D721Med (cell line): ENCODE measurements at regions not wholly inside any gene's neighbourhood (a gene's known extent, or its start where the extent isn't known, plus 50 kb on each side); places are given as distances from the start of the nearest gene placed in this dataset.

ENCODE experiments used
- DNase-seq: peaks from one replicate; pipeline ENCODE4 v3.0.0; 2011; ENCODE audit warnings: low spot score; ENCODE audit not compliant: insufficient read length
- FAIRE-seq: peaks from 2 replicates; lab custom pipeline; 2011; peaks lifted over from hg19 to GRCh38; lab: Jason Lieb, UNC
- TF ChIP-seq, protein P1 (sequence below): IDR thresholded peaks from 2 replicates; pipeline ENCODE4 v1.5.1; 2012; ENCODE audit warnings: mild to moderate bottlenecking, control low read depth; ENCODE audit not compliant: insufficient read depth; ENCODE audit errors: missing control alignments

DNA sequence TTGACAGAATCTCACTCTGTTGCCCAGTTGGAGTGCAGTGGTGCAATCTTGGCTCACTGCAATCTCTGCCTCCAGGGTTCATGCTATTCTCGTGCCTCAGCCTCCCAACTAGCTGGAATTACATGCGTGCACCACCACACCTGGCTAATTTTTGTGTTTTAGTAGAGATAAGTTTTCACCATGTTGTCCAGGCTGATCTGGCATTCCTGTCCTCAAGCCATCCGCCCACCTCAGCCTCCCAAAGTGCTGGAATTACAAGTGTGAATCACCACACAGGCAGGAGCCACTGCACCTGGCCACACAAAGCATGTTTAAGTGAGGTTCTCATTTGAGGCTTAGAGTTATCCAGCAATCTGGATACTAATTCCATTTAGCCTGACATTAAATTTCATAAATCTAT is 180.9 kb upstream of the GRID2 start:
- TF ChIP-seq, protein P1, sequence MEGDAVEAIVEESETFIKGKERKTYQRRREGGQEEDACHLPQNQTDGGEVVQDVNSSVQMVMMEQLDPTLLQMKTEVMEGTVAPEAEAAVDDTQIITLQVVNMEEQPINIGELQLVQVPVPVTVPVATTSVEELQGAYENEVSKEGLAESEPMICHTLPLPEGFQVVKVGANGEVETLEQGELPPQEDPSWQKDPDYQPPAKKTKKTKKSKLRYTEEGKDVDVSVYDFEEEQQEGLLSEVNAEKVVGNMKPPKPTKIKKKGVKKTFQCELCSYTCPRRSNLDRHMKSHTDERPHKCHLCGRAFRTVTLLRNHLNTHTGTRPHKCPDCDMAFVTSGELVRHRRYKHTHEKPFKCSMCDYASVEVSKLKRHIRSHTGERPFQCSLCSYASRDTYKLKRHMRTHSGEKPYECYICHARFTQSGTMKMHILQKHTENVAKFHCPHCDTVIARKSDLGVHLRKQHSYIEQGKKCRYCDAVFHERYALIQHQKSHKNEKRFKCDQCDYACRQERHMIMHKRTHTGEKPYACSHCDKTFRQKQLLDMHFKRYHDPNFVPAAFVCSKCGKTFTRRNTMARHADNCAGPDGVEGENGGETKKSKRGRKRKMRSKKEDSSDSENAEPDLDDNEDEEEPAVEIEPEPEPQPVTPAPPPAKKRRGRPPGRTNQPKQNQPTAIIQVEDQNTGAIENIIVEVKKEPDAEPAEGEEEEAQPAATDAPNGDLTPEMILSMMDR, result no peak
- no peak for FAIRE-seq
- DNase-seq, result no peak

DNA sequence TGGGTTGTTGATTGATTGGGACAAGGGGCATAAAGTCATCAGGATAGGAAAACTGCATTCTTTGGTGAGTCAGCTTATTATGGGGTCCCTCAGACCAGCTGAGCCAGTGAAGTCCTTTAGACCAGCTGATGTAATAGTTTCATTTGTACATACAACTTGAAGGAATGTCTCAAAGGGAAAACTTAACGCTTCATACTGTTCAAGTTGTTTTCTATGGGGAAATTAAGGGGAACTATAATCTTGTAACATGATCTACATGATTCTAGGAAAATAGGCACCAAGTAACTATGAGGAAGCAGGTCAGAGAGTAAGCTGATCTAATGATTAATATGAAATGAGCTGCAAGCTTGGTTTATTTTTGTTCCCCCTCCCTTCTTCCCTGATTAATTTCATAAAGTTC is 175.1 kb upstream of the GRID2 start:
- TF ChIP-seq, protein P1, result no peak
- FAIRE-seq (no peak), DNase-seq (no peak)

DNA sequence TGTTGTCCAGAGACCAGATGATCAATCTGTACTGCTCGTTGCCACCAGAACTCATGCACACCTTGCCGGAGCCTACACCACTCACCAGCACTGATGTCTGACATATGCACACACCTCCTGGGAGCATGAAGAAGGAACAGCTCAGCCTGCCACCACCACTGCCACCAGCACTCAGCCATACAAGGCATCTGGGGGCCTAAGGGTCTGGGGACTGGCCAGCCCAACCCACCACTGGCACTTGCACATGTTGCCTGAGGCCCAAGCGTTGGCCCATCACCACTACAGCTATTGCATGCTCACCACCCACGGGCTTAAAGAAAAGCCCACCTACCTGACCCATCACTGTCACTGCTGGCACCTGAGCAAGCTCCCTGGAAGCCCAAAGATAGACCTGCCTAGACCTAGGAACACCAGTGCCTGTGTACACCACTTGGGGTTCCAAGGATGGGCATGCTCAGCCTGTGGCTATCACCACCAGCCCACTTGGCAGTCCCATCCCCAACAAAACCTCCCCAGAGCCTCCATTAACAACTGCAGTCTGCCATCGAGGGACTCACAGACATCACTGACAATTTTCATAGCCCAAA is 174.3 kb upstream of the GRID2 start:
- DNase-seq (no peak), FAIRE-seq (no peak)
- TF ChIP-seq, protein P1, result no peak

DNA sequence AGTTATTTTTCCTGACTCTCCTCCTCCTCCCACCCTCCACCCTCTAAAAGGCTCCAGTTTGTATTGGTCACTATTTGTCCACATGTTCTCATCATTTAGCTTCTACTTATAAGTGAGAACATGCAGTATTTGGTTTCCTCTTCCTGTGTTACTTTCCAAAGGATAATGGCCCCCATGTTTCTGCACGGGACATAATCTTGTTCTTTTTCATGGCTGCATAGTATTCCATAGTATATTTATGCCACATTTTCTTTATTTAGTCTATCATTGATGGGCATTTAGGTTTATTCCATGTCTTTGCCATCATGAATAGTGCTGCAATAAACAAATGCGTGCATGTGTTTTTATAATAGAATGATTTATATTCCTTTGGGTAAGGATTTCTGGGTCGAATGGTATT is 167.3 kb upstream of the GRID2 start:
- DNase-seq, result no peak
- TF ChIP-seq, protein P1, result no peak
- FAIRE-seq, result no peak

DNA sequence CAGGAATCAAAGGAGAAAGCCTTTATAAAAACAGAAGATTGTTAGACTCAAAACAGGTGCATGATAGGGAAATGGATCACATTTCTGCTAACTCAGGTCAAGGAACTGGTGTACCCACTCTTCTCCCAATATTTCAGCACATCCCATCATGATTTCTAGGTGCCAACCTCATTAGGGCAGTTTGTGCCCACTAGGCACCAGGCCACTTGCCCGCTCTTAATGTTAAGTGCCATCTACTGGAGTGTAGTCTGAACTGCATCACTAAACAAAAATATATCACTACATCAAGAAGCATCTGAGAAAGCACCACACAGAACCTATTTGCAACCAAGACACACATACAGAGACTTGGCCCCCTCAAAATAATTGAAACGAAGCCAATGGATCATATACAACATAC is 140.4 kb upstream of the GRID2 start:
- TF ChIP-seq, protein P1, result peak; percentile 21
- DNase-seq (no peak), FAIRE-seq (no peak)

DNA sequence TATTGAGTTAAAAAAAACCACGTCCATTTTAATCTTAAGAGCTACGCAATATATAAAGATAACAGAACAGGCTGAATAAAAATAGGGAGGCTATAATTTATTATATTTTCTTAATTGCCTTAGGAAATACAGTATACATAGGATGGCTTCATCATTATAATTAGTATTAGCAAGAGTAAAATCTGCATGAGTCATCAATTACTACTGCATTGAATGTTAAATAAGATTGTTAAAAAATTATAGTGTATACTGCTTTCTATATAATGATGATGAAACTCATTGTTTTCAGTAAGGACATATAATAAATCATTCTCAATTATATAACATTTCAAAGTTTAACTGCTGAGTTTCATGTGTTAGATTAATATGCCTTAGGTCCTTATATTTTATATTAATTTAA is 133.4 kb upstream of the GRID2 start:
- no peak for FAIRE-seq
- no peak for DNase-seq
- TF ChIP-seq, protein P1, result no peak

DNA sequence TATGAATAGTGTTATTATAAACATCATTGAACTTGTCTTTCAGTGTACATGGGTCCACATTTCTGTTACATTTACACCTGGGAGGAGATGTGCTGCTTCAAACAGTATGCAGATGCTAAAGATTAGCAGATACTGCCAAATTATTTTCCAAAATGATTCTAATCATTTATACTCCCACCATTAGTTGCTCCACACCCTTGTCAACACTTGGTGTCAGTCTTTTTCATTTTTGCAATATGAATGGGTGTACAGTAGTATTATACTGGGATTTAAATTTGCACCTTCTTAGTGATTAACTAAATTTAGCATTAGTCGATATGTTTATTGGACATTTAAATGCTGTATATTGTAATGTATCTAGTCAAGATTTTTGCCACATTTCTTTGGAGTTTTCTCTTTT is 131.6 kb upstream of the GRID2 start:
- TF ChIP-seq, protein P1, result peak; percentile 28
- FAIRE-seq (no peak), DNase-seq (no peak)
